RWPE2 (cell line): ENCODE measurements at regions not wholly inside any gene's neighbourhood (a gene's known extent, or its start where the extent isn't known, plus 50 kb on each side); places are given as distances from the start of the nearest gene placed in this dataset.

ENCODE experiments used
- ATAC-seq: fragments of 200-7000 bp; cut with Tn5 transposase; 3 replicates; pipeline ENCODE4 v1.9.1; 2021; ENCODE audit warnings: low read depth
- DNase-seq: peaks from one replicate; pipeline ENCODE4 v3.0.0-alpha.2; 2020; ENCODE audit warnings: low spot score
- H3K27ac ChIP-seq: fragments of 450-650 bp; 2 replicates; pipeline ENCODE4 v1.5.1; 2017; ENCODE audit warnings: mild to moderate bottlenecking; ENCODE audit not compliant: poor library complexity, severe bottlenecking
- H3K27me3 ChIP-seq: fragments of 250-450 bp; sonication (Bioruptor Pico); 2 replicates; pipeline ENCODE4 v1.5.1; 2021; ENCODE audit warnings: mild to moderate bottlenecking, moderate library complexity; ENCODE audit not compliant: insufficient read depth, poor library complexity, severe bottlenecking
- H3K36me3 ChIP-seq: fragments of 250-450 bp; sonication (Bioruptor Pico); 2 replicates; pipeline ENCODE4 v1.5.1; 2020; ENCODE audit warnings: low read depth, mild to moderate bottlenecking, moderate library complexity
- H3K4me1 ChIP-seq: fragments of 250-450 bp; sonication (Bioruptor Pico); 2 replicates; pipeline ENCODE4 v1.5.1; 2021; ENCODE audit warnings: mild to moderate bottlenecking, moderate library complexity; ENCODE audit not compliant: insufficient read depth, poor library complexity, severe bottlenecking
- H3K4me3 ChIP-seq: fragments of 250-450 bp; sonication (Bioruptor Pico); 2 replicates; pipeline ENCODE4 v1.5.1; 2021; ENCODE audit warnings: mild to moderate bottlenecking, moderate library complexity; ENCODE audit not compliant: severe bottlenecking
- H3K9me3 ChIP-seq: fragments of 250-450 bp; sonication (Bioruptor Pico); 2 replicates; pipeline ENCODE4 v1.5.1; 2021; ENCODE audit warnings: mild to moderate bottlenecking, moderate library complexity; ENCODE audit not compliant: severe bottlenecking
- CTCF ChIP-seq: fragments of 450-650 bp; IDR thresholded peaks from one replicate; pipeline ENCODE4 v1.5.1; 2017; ENCODE audit warnings: mild to moderate bottlenecking, moderate library complexity; ENCODE audit not compliant: poor library complexity, severe bottlenecking

- no peaks in the 10 kb centered on the region for H3K9me3 ChIP-seq
- no peak for DNase-seq
- peak; percentile 35; the same call in 1 of the 3 replicates for ATAC-seq
- H3K4me3 ChIP-seq, result no peak overlapping the region
- H3K4me1 ChIP-seq, result peaks cover 30% of the 10 kb centered on the region
- no peaks in the 10 kb centered on the region for H3K36me3 ChIP-seq
- H3K27me3 ChIP-seq, result no peaks in the 10 kb centered on the region
- no peak overlapping the region for H3K27ac ChIP-seq
- no peak for TF ChIP-seq CTCF
Observed at GRCh38 chr7:16985621-16986020, 103.8 kb upstream of the AGR3 start.

GRCh38 chr7:16986755-16987154 is 105.0 kb upstream of the AGR3 start:
- no peak for ATAC-seq
- Histone ChIP-seq H3K36me3 (no peaks in the 10 kb centered on the region), H3K9me3 (no peaks in the 10 kb centered on the region), H3K4me1 (peaks cover 30% of the 10 kb centered on the region), H3K4me3 (no peak overlapping the region), H3K27ac (no peak overlapping the region), H3K27me3 (no peaks in the 10 kb centered on the region)
- no peak for TF ChIP-seq CTCF
- DNase-seq, result no peak

- DNase-seq, result peak; percentile 81
- ATAC-seq, result peak; percentile 90
- no peaks in the 10 kb centered on the region for H3K27me3 ChIP-seq
- peak overlapping the region; percentile 34 for H3K27ac ChIP-seq
- H3K36me3 ChIP-seq, result no peaks in the 10 kb centered on the region
- no peaks in the 10 kb centered on the region for H3K9me3 ChIP-seq
- no peak overlapping the region for H3K4me3 ChIP-seq
- H3K4me1 ChIP-seq, result peaks cover 23% of the 10 kb centered on the region
- no peak for TF ChIP-seq CTCF
Observed at GRCh38 chr7:16989811-16990413, 108.1 kb upstream of the AGR3 start.

GRCh38 chr7:16991551-16991950 is 109.8 kb upstream of the AGR3 start:
- no peak overlapping the region for H3K27ac ChIP-seq
- H3K27me3 ChIP-seq, result no peaks in the 10 kb centered on the region
- DNase-seq, result no peak
- no peak overlapping the region for H3K4me3 ChIP-seq
- ATAC-seq, result no peak
- TF ChIP-seq CTCF, result no peak
- no peaks in the 10 kb centered on the region for H3K36me3 ChIP-seq
- peaks cover 12% of the 10 kb centered on the region for H3K4me1 ChIP-seq
- no peaks in the 10 kb centered on the region for H3K9me3 ChIP-seq

- DNase-seq (no peak), ATAC-seq (no peak)
- peaks cover 12% of the 10 kb centered on the region for H3K4me1 ChIP-seq
- H3K27ac ChIP-seq, result no peak overlapping the region
- no peaks in the 10 kb centered on the region for H3K9me3 ChIP-seq
- H3K4me3 ChIP-seq, result no peak overlapping the region
- no peaks in the 10 kb centered on the region for H3K36me3 ChIP-seq
- TF ChIP-seq CTCF, result no peak
- H3K27me3 ChIP-seq, result no peaks in the 10 kb centered on the region
Observed at GRCh38 chr7:16993543-16993942, 111.8 kb upstream of the AGR3 start.
